Eye (tissue), 1 donor: ENCODE measurements at regions not wholly inside any gene's neighbourhood (a gene's known extent, or its start where the extent isn't known, plus 50 kb on each side); places are given as distances from the start of the nearest gene placed in this dataset.
A peak's percentile ranks its signal among the peaks of the same experiment; 100 is the strongest.
"Not testable (repeated sequence)": the region's sequence is repeated elsewhere in the genome, so short reads cannot be mapped to it uniquely, and the experiment has no call there.

ENCODE experiments used
- DNase-seq: peaks from one replicate; pipeline ENCODE4 v3.0.0-alpha.2; 2015

GRCh38 chr1:38497921-38498656 lies 361.5 kb downstream of the RRAGC start:
- DNase-seq: peak; percentile 73

- not testable (repeated sequence) for DNase-seq
Observed at GRCh38 chr1:38493306-38493705, 366.3 kb downstream of the RRAGC start.

GRCh38 chr1:38489844-38490270 lies 369.7 kb downstream of the RRAGC start:
- DNase-seq: peak; percentile 67

- DNase-seq: no peak
Observed at GRCh38 chr1:38488162-38488898, 371.2 kb downstream of the RRAGC start.

- no peak for DNase-seq
Observed at GRCh38 chr1:38487396-38487795, 372.2 kb downstream of the RRAGC start.

- peak; percentile 70 for DNase-seq
Observed at GRCh38 chr1:38486085-38486484, 373.5 kb downstream of the RRAGC start.

- DNase-seq: no peak
Observed at GRCh38 chr1:38481871-38482826, 377.4 kb downstream of the RRAGC start.

- DNase-seq: not testable (repeated sequence)
Observed at GRCh38 chr1:38479662-38480061, 379.9 kb downstream of the RRAGC start.

GRCh38 chr1:38477811-38478210 lies 381.8 kb downstream of the RRAGC start:
- no peak for DNase-seq

- no peak for DNase-seq
Observed at GRCh38 chr1:38476850-38477178, 382.8 kb downstream of the RRAGC start.

GRCh38 chr1:38476111-38476849 lies 383.3 kb downstream of the RRAGC start:
- DNase-seq: peak; percentile 87

GRCh38 chr1:38475624-38476005 lies 384.0 kb downstream of the RRAGC start:
- DNase-seq: peak; percentile 52

- DNase-seq: peak; percentile 40
Observed at GRCh38 chr1:38474738-38475623, 384.6 kb downstream of the RRAGC start.

- no peak for DNase-seq
Observed at GRCh38 chr1:38466487-38466886, 393.1 kb downstream of the RRAGC start.

GRCh38 chr1:38465460-38465859 lies 394.1 kb downstream of the RRAGC start:
- DNase-seq: peak; percentile 73

GRCh38 chr1:38464071-38464661 lies 395.4 kb downstream of the RRAGC start:
- peak; percentile 47 for DNase-seq

GRCh38 chr1:38463074-38463473 lies 396.5 kb downstream of the RRAGC start:
- no peak for DNase-seq

- peak; percentile 32 for DNase-seq
Observed at GRCh38 chr1:38456531-38456876, 403.1 kb downstream of the RRAGC start.

GRCh38 chr1:38455829-38456530 lies 403.6 kb downstream of the RRAGC start:
- peak; percentile 73 for DNase-seq

- DNase-seq: no peak
Observed at GRCh38 chr1:38454749-38455441, 404.7 kb downstream of the RRAGC start.
